SK-N-SH treated with all-trans-retinoic acid at 6 μM for 48 hours (cell line): ENCODE measurements at regions not wholly inside any gene's neighbourhood (a gene's known extent, or its start where the extent isn't known, plus 50 kb on each side); places are given as distances from the start of the nearest gene placed in this dataset.

Source experiments
- ARNTL ChIP-seq: fragments of 450-650 bp; formaldehyde crosslinking; IDR thresholded peaks from 2 replicates; pipeline ENCODE4 v1.5.0; 2020; ENCODE audit warnings: low read depth, mild to moderate bottlenecking, moderate library complexity, borderline replicate concordance
- CSRNP3 ChIP-seq: fragments of 250-450 bp; sonication (Bioruptor Pico); IDR thresholded peaks from 2 replicates; pipeline ENCODE4 v1.5.1; 2021; ENCODE audit warnings: mild to moderate bottlenecking, moderate library complexity
- ZNF565 ChIP-seq: fragments of 450-650 bp; formaldehyde crosslinking; conservative IDR thresholded peaks from 2 replicates; pipeline ENCODE4 v1.5.0; 2020; ENCODE audit warnings: low read depth, mild to moderate bottlenecking, moderate library complexity

- TF ChIP-seq ZNF565 (CRISPR knock-in tag) = no peak
- TF ChIP-seq ARNTL (CRISPR knock-in tag) = no peak
- TF ChIP-seq CSRNP3 (CRISPR knock-in tag) = no peak
Measured at GRCh38 chr2:128600581-128601297, 282.1 kb upstream of the HS6ST1 start.
